Stimulated activated naive CD8-positive, alpha-beta T cell treated with anti-CD3 and anti-CD28 coated beads, Interleukin-15, Interleukin-2, amounts not matched to agents 100 U/mL and 50 U/mL, for 24 hours (primary cell): ENCODE measurements at regions not wholly inside any gene's neighbourhood (a gene's known extent, or its start where the extent isn't known, plus 50 kb on each side); places are given as distances from the start of the nearest gene placed in this dataset.
"Not testable (repeated sequence)": the region's sequence is repeated elsewhere in the genome, so short reads cannot be mapped to it uniquely, and the experiment has no call there.

ENCODE experiments used
- ATAC-seq: fragments of 150-1000 bp; cut with Tn5 transposase; one replicate; pipeline ENCODE4 v1.10.0; 2021
- DNase-seq: peaks from one replicate; pipeline ENCODE4 v3.0.0; 2021

DNA sequence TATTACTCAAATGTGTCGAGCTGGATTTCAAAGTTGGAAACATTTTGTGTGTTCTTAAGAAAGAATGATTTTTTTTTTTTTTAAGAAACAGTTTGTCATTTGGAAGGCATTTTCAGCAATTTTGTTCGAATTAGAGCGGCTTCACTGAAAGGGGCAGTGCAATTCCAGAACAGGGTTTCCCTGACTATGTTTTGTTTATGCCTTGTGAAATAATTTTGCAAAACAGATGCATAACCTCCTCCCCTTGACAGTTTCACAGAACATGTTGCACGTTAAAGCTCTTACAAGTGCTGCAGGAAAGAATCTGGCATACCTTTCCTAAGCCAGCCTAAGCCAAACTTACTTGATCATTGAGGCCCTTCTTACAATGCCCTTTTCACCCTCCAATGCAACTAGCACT, 216.0 kb upstream of the SSTR4 start:
- ATAC-seq (no peak), DNase-seq (no peak)

DNA sequence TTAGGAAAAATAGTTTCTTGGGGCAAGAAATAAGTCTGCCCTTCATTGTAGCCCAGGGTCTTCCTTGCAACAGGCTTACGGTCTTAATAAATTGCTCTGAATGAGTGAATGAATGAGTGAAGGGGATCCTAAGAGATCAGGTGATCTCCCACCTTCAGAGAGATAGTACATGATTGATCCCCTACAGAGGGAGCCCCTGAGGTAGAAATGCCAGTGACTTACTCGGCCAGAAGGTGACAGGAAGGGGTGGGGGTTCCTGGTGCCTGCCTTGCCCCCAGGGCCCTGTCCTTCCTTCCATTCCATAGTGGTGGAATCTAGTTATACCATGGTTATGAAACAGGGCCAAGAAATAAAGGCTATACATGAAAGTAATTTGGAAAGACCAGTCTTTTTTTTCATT, 215.3 kb upstream of the SSTR4 start:
- no peak for DNase-seq
- ATAC-seq = no peak

- DNase-seq = no peak
- no peak for ATAC-seq
Observed at GRCh38 chr20:22821081-22821727, 213.9 kb upstream of the SSTR4 start.

- DNase-seq (no peak), ATAC-seq (no peak)
Observed at GRCh38 chr20:22821796-22822195, 213.3 kb upstream of the SSTR4 start.

DNA sequence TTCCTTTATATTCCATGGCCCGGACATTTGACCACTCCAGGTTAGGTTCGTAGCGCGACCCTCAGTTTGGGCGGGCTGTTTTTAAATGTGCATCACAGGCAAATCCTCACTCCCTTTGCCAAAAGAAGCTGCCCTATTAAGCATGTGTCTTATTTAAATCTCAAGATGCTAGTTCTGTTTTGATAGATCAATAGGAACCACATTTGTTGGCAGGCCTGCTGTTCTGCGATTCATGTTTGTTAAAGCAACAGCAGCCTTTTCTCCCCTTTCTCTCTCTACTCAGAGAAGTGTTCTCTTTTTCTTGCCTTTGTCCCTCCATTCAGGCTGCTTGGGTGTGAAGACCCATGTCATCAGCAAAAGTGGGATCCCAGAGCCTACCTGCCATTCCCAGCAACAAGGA, 212.0 kb upstream of the SSTR4 start:
- ATAC-seq (no peak), DNase-seq (no peak)

DNA sequence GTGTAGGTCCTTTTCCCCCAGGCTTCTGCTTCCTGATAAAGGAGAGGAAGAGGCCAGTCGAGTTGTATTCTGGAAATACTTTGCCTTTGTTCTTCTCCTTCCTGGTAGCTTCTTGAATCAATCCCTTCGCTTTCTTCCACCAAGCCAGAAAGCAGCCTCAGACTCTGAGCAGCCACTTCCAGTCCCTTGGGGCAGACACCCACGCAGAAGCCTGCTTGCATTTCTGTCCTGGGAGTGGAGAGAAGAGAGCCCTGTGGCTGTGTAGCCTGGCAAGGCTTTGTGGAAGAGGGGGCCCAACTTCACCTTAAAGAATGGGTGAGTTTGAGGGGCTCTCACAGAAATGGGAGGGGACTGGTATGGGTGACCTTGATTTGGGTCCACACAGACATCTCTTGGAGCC, 211.0 kb upstream of the SSTR4 start:
- ATAC-seq = no peak
- DNase-seq = no peak

DNA sequence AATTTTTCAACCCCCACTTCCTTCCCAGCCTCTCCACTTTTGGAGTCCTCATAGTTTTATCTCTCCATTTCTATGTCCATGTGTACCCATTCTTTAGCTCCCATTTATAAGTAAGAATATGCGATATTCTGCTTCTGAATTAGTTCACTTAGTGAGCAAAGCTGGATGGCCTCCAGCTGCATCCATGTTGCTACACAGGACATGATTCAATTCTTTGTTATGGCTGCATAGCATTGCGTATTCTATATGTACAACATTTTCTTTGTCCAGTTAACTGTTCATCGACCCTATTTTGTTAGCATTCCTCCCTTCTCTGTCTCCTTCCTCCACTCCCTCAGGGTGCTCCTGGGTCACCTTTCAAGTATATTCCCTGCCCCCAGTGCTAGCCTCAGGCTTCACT, 210.0 kb upstream of the SSTR4 start:
- DNase-seq (no peak), ATAC-seq (no peak)

GRCh38 chr20:22825546-22825945, 209.6 kb upstream of the SSTR4 start:
- DNase-seq (no peak), ATAC-seq (no peak)

GRCh38 chr20:22826306-22827230, 208.5 kb upstream of the SSTR4 start:
- ATAC-seq = no peak
- DNase-seq = no peak

GRCh38 chr20:22827916-22828315, 207.2 kb upstream of the SSTR4 start:
- ATAC-seq = no peak
- no peak for DNase-seq

DNA sequence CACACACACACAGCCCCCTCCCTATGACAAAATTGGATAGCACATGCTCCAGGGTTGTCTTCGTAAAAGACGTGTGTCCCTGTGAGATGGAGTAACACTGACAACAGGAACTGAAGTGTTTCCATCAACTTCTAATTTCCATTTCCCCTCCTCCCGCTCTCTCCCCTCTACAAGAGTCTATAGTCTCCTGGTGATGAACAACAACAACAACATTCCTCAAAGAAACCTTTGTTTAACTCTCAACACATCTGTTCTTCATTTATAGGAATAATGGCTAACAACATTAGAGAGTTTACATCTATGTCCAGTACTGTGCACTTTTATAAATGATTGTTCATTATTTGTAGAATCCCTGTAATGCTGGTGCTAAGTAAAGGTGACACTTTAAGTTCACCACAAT, 205.8 kb upstream of the SSTR4 start:
- DNase-seq = no peak
- no peak for ATAC-seq

DNA sequence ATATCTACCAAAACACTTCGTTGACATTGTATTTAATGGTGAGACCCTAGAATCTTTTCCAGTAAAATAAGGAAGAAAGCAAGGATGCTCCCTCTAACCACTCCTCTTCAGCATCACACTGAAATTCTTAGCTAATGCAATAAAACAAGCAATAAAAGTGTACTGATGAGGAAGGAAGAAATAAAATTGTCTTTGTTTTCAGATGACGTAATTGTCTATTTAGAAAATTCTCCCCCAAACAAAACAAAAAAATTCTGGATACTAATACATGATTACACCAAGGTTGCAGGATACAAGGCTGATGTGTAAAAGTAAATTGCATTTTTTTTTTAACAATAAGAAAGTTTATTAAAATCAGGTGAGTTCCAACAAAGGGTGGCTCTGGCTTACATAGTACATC, 205.0 kb upstream of the SSTR4 start:
- DNase-seq (no peak), ATAC-seq (no peak)

DNA sequence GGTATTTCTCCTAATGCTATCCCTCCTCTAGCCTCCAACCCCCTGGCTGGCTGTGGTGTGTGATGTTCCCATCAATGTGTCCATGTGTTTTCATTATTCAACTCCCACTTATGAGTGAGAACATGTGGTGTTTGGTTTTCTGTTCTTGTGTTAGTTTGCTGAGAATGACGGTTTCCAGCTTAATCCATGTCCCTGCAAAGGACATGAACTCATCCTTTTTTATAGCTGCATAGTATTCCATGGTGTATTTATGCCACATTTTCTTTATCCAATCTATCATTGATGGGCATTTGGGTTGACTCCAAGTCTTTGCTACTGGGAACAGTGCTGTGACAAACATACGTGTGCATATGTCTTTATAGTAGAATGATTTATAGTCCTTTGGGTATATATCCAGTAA, 204.4 kb upstream of the SSTR4 start:
- not testable (repeated sequence) for DNase-seq, ATAC-seq

GRCh38 chr20:22833851-22834250, 201.3 kb upstream of the SSTR4 start:
- DNase-seq (no peak), ATAC-seq (no peak)

DNA sequence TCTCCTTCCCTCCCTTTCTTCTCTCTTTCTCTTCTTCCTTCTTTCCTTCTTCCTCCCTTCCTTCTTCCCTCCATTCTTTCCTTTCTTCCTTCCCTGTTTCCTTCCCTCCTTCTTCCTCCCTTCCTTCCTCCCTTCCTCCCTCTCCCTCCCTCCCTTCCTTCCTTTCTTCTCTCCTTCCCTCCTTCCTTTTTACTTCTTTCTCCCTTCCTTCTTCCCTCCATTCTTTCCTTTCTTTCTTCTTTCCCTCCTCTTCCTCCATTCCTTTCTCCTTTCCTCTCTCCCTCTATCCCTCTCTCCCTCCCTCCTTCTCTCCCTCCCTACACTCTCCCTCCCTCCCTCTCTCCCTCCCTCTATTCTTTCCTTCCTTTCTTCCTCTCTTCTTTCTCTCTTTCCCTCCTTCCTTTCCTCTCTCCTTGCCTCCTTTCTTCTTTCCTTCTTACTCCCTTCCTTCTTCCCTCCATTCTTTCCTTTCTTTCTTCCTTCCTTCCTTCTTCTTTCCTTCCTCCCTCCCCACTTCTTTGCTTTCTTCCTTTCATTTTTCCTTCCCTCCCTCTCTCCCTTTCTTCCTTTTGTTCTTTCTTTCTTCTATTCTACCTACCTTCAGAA, 200.4 kb upstream of the SSTR4 start:
- no peak for ATAC-seq
- no peak for DNase-seq

- no peak for DNase-seq
- no peak for ATAC-seq
Observed at GRCh38 chr20:22836211-22836610, 198.9 kb upstream of the SSTR4 start.

DNA sequence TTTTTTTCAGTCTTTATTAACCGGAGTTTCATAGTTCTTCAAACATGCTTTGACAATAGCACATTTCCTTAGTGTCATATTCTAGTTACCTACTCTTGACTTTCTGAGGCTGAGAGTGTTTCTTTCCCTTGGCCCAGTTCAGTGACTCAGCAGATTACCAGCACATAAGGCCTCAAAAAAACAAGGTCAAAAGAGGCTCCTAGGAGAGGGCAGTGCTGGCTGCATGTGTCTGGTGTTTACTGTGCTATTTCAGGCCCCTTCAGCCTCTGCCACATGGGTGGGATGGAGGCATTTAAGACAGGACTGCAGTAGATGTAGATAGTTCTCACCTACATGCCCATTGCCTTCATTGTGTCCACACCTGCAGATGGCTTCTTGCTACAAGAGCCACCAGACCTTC, 198.2 kb upstream of the SSTR4 start:
- DNase-seq (no peak), ATAC-seq (no peak)

DNA sequence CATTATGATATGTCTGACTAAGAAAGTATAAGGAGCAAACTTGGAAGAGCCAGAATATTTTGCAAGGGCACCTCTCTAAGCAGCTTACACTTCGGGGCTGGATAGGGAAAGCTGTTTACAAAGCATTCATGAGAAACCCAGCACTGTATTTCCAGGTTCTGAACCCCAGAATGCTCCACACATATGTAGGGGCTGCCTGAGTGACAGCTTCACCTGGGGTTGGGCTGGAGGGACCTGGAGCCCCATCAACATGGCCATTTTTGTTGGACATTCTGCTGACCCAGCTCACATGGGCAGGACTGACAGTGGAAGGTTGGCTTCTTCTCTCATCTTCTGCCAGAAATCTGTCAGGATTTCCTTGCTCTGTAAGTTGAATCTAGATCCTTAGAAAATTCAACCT, 197.1 kb upstream of the SSTR4 start:
- no peak for DNase-seq
- ATAC-seq = no peak

- no peak for DNase-seq
- no peak for ATAC-seq
Observed at GRCh38 chr20:22841846-22842245, 193.3 kb upstream of the SSTR4 start.

GRCh38 chr20:22842793-22843192, 192.3 kb upstream of the SSTR4 start:
- DNase-seq = no peak
- no peak for ATAC-seq

DNA sequence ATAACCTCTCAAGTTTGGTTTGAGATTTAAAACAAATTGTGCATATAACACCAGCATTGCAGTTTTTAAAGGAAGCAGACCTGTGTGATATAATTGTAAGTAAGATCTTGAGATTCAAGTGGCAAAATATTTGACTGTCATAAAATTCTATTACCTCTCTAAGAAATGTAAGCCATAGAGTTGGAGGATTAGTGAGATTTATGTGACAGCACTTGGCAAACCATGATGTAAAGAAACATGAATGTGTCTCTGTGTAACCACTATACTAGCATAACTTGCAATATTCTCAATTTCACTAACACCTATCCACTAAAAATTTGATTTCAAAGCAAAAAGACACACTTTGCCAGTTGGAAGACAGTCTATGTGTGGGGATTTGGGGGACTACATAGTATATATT, 190.2 kb upstream of the SSTR4 start:
- no peak for DNase-seq
- no peak for ATAC-seq

DNA sequence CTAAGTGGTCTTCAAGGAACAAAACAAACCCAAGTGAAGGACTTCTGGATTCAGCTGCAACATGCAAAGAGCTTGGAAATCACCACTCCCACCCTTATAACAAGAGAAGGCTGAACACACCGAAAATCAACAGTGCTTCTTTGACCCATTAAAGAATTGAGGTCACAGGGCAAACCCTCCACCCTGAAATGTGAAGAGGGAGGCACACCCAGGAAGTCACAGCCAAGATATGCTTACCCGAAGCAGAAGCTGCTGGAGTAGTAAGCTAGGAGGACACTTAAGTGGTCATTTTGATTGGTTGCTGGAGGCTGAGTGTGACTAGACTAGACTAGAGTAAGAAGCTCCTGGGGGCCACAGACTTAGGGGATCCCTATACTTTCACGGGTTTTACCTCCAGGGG, 188.2 kb upstream of the SSTR4 start:
- no peak for DNase-seq
- no peak for ATAC-seq

- ATAC-seq (no peak), DNase-seq (no peak)
Observed at GRCh38 chr20:22848364-22848763, 186.7 kb upstream of the SSTR4 start.
